Activated CD4-positive, alpha-beta T cell treated with anti-CD3 and anti-CD28 coated beads, Interleukin-2, amount 50 U/mL, for 16 hours (primary cell): ENCODE measurements at regions not wholly inside any gene's neighbourhood (a gene's known extent, or its start where the extent isn't known, plus 50 kb on each side); places are given as distances from the start of the nearest gene placed in this dataset.
"Not testable (repeated sequence)": the region's sequence is repeated elsewhere in the genome, so short reads cannot be mapped to it uniquely, and the experiment has no call there.

Experiments
- DNase-seq: peaks from one replicate; pipeline ENCODE4 v3.0.0-alpha.2; 2020

- no peak for DNase-seq
Observed at GRCh38 chr19:14328406-14328805, 52.8 kb upstream of the ADGRE5 start.

DNA sequence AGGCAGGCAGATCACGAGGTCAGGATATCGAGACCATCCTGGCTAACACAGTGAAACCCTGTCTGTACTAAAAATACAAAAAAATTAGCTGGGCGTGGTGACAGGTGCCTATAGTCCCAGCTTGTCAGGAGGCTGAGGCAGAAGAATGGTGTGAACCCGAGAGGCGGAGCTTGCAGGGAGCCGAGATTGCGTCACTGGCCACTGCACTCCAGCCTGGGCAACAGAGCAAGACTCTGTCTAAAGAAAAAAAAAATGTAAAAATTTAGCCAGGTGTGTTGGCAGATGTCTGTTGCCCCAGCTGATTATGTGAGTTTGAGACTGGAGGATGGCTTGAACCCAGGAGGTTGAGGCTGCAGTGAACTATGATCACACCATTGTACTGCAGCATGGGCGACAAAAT, 54.2 kb upstream of the ADGRE5 start:
- not testable (repeated sequence) for DNase-seq

DNA sequence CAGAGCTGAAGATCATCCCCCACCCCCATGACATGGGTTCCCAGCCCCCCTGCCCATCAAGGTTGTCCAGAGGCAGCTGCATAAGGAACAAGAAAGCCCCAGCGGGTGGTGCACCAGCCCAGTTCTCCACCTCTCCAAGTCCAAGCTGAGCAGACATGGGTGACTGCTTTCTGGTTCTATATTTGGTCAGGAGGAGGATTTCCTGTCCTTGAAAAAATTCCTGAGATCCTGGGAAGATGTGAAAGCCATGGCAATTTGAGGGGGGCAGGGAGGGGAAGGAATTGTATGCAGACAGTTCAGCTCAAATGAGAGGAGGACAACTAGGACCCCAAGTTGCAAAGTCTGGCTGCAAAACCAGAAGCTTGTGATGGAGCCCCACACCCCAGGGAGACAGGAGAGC, 55.4 kb upstream of the ADGRE5 start:
- no peak for DNase-seq

GRCh38 chr19:14325134-14325533, 56.1 kb upstream of the ADGRE5 start:
- DNase-seq: no peak

GRCh38 chr19:14322889-14323463, 58.3 kb upstream of the ADGRE5 start:
- no peak for DNase-seq

DNA sequence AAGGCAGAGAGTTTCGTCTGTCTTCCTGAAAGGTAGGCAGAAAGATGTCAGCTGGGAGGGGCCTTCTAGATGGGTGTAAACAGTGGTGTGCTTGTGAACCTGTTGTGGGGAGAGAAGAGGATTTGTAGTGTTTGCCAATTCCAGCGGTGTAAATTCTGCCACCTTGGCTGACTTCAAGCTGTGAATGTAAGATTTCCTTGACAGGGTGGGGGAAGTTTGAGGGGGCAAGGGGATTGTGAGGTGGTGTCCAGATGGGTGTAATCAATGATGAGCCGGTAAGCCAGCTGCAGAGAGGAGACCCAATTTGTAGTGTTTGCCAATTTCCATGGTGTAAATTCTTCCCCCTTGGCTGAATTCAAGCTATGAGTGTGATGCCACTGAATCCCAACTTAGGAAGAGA, 61.0 kb upstream of the ADGRE5 start:
- no peak for DNase-seq

DNA sequence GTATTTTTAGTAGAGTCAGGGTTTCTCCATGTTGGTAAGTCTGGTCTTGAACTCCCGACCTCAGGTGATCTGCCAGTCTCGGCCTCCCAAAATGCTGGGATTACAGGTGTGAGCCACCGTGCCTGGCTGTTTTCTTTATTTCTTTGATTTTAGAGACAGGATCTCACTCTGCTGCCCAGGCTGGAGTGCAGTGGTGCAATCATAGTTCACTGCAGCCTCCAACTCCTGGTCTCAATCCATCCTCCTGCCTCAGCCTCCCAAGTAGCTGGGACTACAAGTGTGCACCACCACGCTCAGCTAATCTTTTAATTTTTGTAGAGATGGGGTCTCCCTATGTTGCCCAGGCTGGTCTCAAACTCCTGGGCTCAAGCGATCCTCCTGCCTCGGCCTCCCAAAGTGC, 61.5 kb upstream of the ADGRE5 start:
- not testable (repeated sequence) for DNase-seq

DNA sequence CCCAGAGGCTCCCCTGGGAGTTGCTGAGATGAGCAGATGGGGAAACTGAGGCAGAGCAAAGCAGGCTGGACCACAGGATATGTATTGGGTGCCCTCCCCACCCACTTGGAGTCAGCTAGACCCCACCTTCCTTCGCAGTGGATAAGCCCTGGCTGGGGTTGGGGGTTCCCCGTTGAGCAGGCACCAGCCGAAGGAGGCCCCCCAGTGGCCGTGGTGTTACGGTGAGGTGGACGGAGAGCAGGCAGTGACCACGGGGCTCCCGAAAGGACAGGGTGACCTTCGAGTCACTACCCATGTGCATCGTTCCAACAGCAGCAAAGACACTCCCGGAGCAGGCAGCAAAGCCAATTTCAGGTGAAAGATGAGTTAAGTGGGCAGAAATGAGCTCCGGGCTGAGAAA, 62.4 kb upstream of the ADGRE5 start:
- DNase-seq: no peak

DNA sequence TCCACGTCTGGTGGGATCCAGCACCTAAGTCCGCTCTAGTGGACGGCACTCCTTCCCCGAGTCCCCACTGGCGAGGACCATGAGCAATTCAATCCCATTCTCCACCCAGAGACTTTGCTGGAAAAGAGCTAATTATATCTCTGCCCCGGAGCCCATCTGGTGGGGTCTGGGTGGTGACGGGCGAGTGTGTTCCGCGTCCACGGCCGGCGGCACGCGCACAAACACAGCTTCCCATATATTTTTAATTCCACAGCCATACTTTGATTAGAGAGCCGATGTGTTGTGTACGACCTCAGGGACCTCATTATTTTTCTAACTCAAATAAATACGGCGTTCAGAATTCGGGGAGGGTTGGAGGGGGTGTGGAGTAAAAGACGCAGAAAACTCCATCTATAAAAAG, 64.1 kb upstream of the ADGRE5 start:
- no peak for DNase-seq

GRCh38 chr19:14315433-14315832, 65.8 kb upstream of the ADGRE5 start:
- DNase-seq: no peak

GRCh38 chr19:14310055-14310454, 71.2 kb upstream of the ADGRE5 start:
- no peak for DNase-seq

GRCh38 chr19:14305706-14306105, 75.5 kb upstream of the ADGRE5 start:
- no peak for DNase-seq

DNA sequence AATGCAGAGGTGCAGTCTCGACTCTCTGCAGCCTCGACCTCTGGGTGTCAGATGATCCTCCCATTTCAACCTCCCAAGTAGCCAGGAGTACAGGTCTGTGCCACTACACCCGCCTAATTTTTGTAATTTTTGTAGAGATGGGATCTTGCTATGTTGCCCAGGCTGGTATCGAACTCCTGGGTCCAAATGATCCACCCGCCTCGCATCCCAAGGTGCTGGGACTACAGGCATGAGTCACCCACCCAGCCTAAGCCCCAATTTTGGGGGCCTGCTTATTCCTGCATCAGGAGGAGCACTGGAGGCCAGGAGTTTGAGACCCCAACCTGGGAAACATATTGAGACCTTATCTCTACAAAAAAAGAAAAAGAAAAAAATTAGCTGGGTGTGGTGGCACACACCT, 80.1 kb upstream of the ADGRE5 start:
- DNase-seq: no peak

DNA sequence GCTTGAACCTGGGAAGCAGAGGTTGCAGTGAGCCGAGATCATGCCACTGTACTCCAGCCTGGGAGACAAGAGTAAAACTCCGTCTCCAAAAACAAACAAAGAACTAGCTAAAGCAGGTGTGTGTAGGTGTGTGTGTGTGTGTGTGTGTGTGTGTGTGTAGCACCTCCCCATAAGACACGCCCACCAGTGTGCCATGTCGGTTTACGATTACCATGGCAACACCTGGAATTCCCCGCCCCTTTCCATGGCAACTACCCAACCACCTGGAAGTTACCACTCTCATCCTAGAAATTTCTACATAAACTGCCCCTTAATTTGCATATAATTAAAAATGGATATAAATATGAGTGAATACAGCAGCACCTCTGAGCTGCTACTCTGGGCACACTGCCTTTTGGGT, 80.9 kb upstream of the ADGRE5 start:
- peak; percentile 6 for DNase-seq

DNA sequence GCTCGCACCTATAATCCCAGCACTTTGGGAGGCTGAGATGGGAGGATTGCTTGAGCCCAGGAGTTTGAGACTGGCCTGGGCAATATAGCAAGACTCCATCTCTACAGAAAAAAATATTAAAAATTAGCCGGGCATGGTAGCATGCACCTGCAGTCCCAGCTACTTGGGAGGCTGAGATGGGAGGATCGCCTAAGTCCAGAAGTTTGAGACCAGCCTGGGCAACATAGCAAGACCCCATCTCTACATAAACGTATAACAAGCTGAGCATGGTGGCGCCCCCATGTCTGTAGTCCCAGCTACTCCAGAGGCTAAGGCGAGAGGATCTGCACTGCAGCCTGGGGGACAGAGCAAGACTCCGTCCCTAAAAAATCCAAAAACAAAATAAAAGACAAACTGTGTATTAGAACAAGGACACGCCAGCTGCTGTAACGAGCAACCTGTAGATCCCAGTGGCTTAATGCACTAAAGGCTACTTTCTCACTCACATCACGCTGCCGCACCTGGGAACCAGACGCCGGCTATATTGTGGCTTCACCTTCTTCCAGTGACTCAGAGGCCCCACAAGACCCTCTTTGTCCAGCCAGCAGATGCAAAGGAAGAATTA, 81.9 kb upstream of the ADGRE5 start:
- not testable (repeated sequence) for DNase-seq

DNA sequence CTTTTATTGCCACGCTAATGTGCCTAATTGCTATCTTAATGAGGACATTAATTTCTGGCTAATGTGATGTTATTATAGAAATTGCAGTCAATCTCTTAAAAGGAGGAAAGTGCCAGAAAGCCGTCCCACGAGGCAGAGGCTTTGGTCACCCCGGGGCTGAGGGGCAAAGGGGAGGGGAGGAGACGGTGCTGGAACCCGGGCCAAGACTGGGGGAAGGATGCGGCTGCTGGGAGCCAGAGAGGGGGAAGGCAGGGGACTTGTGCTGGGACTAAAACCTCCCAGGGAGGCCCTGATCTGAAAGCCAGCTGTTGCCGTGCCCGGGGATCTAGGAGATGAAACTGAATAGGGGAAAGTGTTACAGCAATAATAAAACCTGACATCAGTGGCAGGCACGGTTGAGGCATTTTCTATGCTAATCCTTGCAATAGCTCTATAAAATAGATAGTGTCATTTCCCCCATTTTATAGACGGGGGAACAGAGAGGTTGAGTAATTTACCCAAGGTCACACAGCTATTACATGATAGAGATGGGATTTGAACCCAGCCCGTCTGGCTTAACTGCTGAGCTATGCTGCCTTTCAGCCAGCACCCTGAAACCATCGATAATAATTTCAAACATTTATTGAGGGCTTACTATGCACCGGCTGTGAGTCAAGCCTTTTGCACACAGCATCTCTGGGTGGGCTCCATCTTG, 83.2 kb upstream of the ADGRE5 start:
- not testable (repeated sequence) for DNase-seq

- DNase-seq: peak; percentile 31
Observed at GRCh38 chr19:14294974-14295373, 86.3 kb upstream of the ADGRE5 start.

DNA sequence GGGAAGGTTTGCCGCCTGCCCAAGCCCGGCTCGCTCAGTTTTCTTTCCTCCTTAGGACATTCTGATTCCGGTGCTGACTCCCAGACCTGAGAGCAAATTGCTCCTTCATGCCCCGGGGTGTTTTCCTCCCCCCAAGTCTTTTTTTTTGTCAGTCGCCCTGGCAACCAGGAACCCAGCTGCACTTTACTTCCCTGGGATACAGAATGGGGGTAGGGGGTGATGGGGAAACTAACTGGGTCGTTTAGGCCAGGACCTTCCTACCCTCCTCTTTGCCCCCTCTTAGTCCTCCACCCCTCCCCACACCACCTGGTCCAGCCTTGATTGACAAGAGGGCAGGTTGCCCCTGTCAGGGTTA, 87.5 kb upstream of the ADGRE5 start:
- DNase-seq: not testable (repeated sequence)

GRCh38 chr19:14293101-14293815, 87.3 kb upstream of the ADGRL1 start:
- DNase-seq: not testable (repeated sequence)

- not testable (repeated sequence) for DNase-seq
Observed at GRCh38 chr19:14289810-14290209, 83.8 kb upstream of the ADGRL1 start.

DNA sequence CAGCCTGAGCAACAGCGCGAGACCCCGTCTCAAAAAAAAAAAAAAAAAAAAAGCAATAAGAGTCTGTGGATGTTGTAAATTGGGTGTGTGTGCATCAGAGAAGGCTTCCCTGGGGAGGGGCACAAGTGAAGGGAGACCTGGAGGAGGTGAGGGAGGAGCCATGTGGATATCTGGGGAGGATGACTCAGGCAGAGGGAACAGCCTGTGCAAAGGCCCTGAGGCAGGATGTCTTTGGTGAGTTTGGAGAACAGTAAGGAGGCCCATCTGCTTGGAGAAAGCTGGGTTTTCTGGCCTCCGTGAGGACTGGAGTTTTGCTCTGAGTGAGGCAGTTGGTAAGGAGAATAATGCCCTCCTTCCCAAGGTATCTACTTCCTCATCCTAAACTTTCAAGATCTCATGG, 81.9 kb upstream of the ADGRL1 start:
- DNase-seq: not testable (repeated sequence)

- not testable (repeated sequence) for DNase-seq
Observed at GRCh38 chr19:14286594-14286993, 80.6 kb upstream of the ADGRL1 start.

- not testable (repeated sequence) for DNase-seq
Observed at GRCh38 chr19:14285726-14286125, 79.8 kb upstream of the ADGRL1 start.
